Mesothelial cell of epicardium (in vitro differentiated cells): ENCODE measurements at regions not wholly inside any gene's neighbourhood (a gene's known extent, or its start where the extent isn't known, plus 50 kb on each side); places are given as distances from the start of the nearest gene placed in this dataset.

Experiments
- DNase-seq, 2 experiments: peaks; one replicate each; pipeline ENCODE4 v3.0.0; 2021; ENCODE audit warnings: low spot score in 2 of 2; ENCODE audit not compliant: unreplicated experiment in 2 of 2
- H3K27ac Mint-ChIP-seq: 2 replicates; pipeline ENCODE4 v1.8.0; 2021; ENCODE audit warnings: mixed read lengths
- H3K27me3 Mint-ChIP-seq: 2 replicates; pipeline ENCODE4 v1.8.0; 2021; ENCODE audit warnings: low read depth, mixed read lengths
- H3K36me3 Mint-ChIP-seq: 2 replicates; pipeline ENCODE4 v1.8.0; 2021; ENCODE audit warnings: mixed read lengths
- H3K4me1 Mint-ChIP-seq: 2 replicates; pipeline ENCODE4 v1.8.0; 2021; ENCODE audit warnings: mixed read lengths
- H3K4me3 Mint-ChIP-seq: 2 replicates; pipeline ENCODE4 v1.8.0; 2021; ENCODE audit warnings: mild to moderate bottlenecking, moderate library complexity, mixed read lengths
- H3K9me3 Mint-ChIP-seq: 2 replicates; pipeline ENCODE4 v1.8.0; 2021; ENCODE audit warnings: mixed read lengths
- TF ChIP-seq, protein P1 (sequence below): fragments of 200-600 bp; sonication (generic); IDR thresholded peaks from one replicate; pipeline ENCODE4 v1.5.0; 2021; ENCODE audit warnings: antibody characterized with exemption; ENCODE audit not compliant: unreplicated experiment

DNA sequence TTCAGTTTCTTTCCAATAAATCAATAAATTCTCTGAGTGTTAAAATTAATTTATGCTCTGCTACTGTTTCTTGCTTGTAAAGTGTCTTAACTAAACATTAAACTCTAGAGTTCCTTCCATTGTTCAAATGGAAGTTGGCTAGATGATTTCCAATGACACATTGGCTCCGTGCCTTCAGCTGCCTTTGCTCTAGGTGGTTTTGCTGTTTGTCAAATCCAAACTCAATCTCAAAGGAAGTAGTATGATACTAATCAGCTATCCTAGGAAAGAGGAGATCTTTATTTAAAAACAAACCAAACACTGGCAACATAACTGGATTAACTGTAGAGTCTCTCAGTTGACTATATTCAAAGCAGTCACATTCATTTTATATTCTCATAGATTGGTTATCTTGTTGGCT lies 356.4 kb downstream of the FOXG1 start:
- no peaks in the 10 kb centered on the region for H3K36me3 Mint-ChIP-seq
- H3K4me1 Mint-ChIP-seq, result no peaks in the 10 kb centered on the region
- TF ChIP-seq, protein P1, sequence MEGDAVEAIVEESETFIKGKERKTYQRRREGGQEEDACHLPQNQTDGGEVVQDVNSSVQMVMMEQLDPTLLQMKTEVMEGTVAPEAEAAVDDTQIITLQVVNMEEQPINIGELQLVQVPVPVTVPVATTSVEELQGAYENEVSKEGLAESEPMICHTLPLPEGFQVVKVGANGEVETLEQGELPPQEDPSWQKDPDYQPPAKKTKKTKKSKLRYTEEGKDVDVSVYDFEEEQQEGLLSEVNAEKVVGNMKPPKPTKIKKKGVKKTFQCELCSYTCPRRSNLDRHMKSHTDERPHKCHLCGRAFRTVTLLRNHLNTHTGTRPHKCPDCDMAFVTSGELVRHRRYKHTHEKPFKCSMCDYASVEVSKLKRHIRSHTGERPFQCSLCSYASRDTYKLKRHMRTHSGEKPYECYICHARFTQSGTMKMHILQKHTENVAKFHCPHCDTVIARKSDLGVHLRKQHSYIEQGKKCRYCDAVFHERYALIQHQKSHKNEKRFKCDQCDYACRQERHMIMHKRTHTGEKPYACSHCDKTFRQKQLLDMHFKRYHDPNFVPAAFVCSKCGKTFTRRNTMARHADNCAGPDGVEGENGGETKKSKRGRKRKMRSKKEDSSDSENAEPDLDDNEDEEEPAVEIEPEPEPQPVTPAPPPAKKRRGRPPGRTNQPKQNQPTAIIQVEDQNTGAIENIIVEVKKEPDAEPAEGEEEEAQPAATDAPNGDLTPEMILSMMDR, result no peak
- DNase-seq, result no peak
- H3K27me3 Mint-ChIP-seq, result no peaks in the 10 kb centered on the region
- no peak overlapping the region for H3K4me3 Mint-ChIP-seq
- H3K9me3 Mint-ChIP-seq, result peaks cover 4% of the 10 kb centered on the region
- H3K27ac Mint-ChIP-seq, result no peak overlapping the region

DNA sequence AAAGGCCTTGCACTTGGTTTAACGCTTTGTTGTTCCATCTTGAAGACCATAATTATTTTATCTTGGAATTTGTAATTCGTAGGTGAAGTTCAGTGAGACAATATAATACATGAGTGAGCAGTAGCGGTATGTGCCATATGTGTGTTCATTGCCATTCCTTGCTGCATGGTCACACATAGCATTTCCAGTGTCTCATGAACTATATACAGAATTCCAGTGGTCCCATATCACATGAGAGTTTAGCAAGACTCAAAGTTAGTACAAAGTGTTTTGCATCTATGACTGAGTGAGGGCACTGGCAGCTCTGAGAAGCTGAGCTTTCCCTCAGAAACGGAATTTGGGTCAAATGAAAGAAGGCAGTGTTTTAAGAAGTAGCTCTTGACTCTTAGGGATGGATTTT lies 359.8 kb downstream of the FOXG1 start:
- H3K36me3 Mint-ChIP-seq, result no peaks in the 10 kb centered on the region
- H3K27ac Mint-ChIP-seq, result no peak overlapping the region
- DNase-seq, result no peak
- H3K4me1 Mint-ChIP-seq, result no peaks in the 10 kb centered on the region
- H3K27me3 Mint-ChIP-seq, result no peaks in the 10 kb centered on the region
- H3K4me3 Mint-ChIP-seq, result no peak overlapping the region
- no peaks in the 10 kb centered on the region for H3K9me3 Mint-ChIP-seq
- TF ChIP-seq, protein P1, result no peak

DNA sequence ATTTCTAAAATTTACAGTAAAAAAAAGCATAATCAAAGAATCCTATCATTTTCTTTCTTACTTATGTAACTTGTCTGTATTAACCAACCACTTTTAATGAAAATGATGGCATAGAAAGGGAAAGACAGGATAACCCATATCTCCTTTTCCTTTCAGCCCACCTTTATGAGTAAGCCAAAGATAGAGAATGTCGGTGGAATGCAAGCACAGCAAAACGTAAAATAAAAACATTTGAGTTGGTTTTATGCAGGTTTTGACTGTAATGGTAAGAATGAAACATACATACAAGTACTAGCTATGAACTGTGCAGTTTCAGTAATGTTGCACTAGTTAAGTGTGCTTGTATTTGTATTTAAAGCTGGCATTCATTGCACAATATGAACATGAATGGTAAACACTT lies 360.3 kb downstream of the FOXG1 start:
- H3K4me3 Mint-ChIP-seq, result no peak overlapping the region
- no peaks in the 10 kb centered on the region for H3K27me3 Mint-ChIP-seq
- TF ChIP-seq, protein P1, result no peak
- DNase-seq, result no peak
- no peaks in the 10 kb centered on the region for H3K9me3 Mint-ChIP-seq
- H3K4me1 Mint-ChIP-seq, result no peaks in the 10 kb centered on the region
- H3K27ac Mint-ChIP-seq, result no peak overlapping the region
- H3K36me3 Mint-ChIP-seq, result no peaks in the 10 kb centered on the region

DNA sequence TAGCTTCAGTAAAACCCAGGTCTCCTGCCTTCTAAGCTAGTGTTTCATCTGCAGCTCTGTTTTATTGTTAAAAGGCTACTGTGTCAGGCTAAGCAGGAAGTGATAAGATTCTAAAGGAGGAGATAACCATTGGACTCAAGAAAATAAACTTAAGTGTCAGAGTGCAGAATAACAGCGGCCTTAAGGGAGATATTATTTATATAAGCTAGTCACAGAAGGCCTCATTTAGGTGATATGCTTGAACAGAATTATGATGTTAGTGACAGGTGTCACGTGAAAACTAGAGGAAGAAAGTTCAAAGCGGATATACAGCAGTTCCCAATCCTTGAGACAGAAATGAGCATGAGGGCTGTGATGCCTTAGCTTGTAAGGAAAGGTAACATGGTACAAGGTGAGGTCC lies 373.4 kb downstream of the FOXG1 start:
- no peak overlapping the region for H3K27ac Mint-ChIP-seq
- H3K9me3 Mint-ChIP-seq, result no peaks in the 10 kb centered on the region
- no peak overlapping the region for H3K4me3 Mint-ChIP-seq
- TF ChIP-seq, protein P1, result no peak
- no peaks in the 10 kb centered on the region for H3K4me1 Mint-ChIP-seq
- H3K27me3 Mint-ChIP-seq, result no peaks in the 10 kb centered on the region
- no peak for DNase-seq
- no peaks in the 10 kb centered on the region for H3K36me3 Mint-ChIP-seq

DNA sequence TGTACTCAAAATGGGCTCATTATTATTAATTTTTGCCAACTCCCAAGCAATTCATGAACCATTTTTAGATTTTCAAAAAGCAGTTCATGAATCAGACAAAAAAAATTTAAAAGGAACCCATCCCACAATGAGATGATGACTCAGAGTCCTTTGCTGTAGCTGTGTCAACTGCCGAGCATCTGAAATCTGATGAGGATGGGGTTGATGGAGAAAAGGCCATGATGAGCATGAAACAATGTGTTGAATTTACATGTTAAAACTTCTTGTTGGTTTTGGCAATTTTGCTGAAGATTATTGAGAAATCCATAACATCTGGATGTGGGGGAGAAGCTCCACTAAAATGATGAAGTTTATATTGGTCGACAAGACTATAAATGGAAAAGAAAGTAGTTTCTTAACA lies 378.0 kb downstream of the FOXG1 start:
- Mint-ChIP-seq H3K36me3 (no peaks in the 10 kb centered on the region), H3K4me3 (no peak overlapping the region), H3K27ac (no peak overlapping the region), H3K9me3 (no peaks in the 10 kb centered on the region), H3K27me3 (no peaks in the 10 kb centered on the region), H3K4me1 (no peaks in the 10 kb centered on the region)
- DNase-seq, result no peak
- TF ChIP-seq, protein P1, result no peak

DNA sequence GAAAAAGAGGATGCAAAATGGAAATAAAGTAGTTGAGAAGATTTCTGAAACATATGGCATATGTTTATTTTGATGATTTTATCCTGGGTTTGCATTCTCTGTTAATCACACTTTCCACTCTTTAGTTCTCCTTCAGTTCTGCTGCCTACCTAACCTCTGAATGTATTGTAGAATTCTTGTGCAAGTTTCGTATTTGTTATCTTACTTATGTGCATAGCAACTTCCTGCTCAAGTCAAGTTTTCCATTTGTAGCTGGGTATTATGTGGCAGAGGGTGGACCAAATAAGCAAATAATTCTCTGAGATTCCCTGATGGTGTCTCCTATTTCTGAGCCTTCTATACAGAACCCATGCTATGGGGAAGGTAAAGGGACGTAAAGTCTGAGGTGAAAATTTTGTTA lies 381.6 kb downstream of the FOXG1 start:
- Mint-ChIP-seq H3K27me3 (no peaks in the 10 kb centered on the region), H3K9me3 (peaks cover 14% of the 10 kb centered on the region), H3K4me3 (no peak overlapping the region), H3K4me1 (no peaks in the 10 kb centered on the region), H3K36me3 (no peaks in the 10 kb centered on the region), H3K27ac (no peak overlapping the region)
- TF ChIP-seq, protein P1, result no peak
- no peak for DNase-seq
